Ureter (tissue), 1 donor: ENCODE measurements at regions not wholly inside any gene's neighbourhood (a gene's known extent, or its start where the extent isn't known, plus 50 kb on each side); places are given as distances from the start of the nearest gene placed in this dataset.

Experiments
- DNase-seq: peaks from one replicate; pipeline ENCODE4 v3.0.0-alpha.2; 2020; ENCODE audit warnings: low spot score
- donor health status: DM: yes; HTN: yes; CAD: no.

DNA sequence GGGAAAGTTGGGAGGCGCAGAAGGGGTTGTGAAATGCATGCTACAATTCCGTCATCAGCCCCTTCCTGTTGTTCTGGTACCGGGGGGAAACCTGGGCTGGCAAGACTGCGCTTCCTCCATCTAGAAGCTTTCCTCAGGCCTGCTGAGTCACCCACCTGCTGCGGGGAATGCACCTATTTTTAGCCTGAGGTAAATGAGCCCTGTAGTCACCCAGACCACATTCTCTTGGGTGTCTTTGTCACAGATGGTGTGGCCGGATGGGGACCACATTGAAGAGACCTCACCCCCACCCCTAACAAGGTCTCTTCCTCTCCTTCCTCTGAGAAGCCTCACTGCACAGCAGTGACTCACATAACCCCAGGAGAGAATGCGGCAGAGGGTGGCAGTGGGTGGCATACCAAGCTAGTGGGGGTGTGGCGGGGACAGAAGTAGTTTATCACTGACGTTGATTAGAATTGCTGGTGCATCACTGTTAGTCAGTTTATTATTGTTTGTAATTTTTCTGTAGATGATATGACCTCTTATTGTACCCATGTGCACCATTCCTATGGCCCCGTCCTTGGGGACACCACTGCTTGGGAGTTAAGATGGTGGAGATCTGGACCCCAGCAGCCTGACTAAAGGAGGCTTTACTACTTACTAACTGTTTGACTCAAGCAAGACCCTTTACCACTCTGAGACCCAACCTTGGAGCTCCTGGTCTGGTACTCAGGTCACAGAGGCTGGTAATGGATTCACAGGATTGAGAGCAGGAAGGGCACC is 83.0 kb upstream of the DUSP5 start:
- DNase-seq, result peak; percentile 81

DNA sequence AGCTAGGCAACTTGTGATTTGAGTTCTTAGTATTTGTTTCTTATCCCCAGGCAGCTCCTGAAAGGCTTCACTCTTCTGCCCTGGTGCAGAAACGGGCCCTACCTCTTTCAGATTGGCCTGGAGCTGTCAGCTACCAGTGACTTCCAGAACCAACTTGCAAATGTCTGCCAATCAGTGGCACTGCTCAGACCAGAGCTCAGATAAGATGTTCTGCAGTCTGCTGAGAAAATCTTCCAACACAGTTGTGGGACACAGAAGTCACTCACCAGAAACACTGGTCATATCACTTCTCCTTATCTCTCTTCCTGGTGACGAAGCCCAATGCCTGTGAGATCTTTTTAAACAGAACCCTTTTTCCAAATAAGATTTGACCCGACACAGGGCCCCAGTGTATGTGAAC is 81.9 kb upstream of the DUSP5 start:
- no peak for DNase-seq

DNA sequence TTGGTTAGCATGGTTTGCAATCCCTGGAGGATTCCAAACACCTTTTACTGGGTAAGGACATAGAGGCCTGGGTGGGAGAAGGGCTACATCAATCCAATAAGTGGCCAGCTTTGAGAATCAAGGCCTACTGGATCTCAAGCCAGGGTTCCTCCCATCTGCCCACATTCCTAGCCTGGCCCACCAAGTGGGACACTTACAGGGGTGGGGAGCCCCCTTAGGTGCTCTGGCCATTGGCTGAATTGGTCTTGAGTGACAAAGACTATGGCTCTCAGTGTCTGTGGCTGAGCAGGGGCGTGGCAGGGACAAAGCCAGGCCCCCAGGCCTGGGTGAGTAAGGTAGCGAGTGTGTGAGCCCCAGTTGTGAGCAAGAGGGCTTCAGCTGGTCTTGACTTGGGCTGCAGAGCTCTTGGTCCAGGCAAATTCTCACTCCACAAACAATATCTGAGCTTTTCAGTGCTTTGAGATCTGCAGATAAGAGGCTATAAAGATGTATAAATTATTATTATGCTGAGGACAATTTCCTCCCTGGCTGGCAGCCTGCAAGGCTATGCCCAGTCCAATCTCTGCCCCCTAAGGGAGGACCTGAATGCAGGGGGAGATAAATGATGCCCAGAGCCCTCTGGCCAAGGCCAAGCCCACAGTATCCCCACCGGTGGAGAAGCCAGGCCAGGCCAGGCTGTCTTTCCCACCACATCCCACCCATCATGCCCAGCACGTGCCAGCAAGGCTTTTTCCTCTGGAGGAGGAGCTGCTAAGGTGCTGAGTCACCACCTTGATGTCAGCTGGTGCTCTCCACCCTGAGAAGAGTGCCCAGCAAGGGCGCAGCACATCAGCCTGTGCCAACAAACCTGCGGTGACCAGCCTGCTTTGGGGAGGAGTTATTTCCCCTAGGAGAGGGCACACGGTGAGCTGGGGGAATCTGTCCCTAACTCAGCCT is 80.7 kb upstream of the DUSP5 start:
- peak; percentile 67 for DNase-seq

DNA sequence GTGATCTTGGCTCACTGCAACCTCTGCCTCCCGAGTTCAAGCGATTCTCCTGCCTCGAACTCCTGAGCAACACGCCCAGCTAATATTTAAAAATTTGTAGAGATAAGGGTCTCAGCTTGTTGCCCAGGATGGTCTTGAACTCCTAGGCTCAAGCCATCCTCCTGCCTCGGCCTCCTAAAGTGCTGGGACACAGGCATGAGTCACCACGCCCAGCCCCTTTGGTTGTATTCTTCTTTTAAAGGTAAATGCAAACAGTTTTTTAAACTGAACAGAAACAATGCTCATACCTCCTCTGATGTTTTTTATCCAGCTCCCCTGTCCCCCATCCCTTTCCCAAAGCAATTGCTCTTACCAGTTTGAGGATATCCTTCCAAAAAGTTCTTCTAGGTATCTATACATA is 79.5 kb upstream of the DUSP5 start:
- no peak for DNase-seq

DNA sequence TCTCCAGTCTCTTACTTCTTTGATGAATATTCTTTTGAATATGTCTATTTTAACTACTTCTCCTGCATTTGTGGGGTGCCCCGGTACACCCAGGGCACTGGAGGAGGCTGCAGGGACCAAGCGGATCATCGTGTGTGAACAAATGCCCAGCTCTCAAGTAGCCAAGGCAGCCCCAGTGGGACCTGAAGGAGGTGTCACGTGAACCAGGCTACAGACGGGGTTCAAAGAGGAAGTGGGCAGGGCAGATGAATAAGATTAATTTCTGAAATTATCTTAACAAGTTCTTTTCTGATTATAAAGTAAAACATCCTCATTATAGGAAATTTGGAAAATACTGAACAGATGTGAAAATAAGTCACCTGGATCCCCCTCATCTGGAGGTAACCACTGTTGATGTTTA is 78.4 kb upstream of the DUSP5 start:
- DNase-seq, result no peak

DNA sequence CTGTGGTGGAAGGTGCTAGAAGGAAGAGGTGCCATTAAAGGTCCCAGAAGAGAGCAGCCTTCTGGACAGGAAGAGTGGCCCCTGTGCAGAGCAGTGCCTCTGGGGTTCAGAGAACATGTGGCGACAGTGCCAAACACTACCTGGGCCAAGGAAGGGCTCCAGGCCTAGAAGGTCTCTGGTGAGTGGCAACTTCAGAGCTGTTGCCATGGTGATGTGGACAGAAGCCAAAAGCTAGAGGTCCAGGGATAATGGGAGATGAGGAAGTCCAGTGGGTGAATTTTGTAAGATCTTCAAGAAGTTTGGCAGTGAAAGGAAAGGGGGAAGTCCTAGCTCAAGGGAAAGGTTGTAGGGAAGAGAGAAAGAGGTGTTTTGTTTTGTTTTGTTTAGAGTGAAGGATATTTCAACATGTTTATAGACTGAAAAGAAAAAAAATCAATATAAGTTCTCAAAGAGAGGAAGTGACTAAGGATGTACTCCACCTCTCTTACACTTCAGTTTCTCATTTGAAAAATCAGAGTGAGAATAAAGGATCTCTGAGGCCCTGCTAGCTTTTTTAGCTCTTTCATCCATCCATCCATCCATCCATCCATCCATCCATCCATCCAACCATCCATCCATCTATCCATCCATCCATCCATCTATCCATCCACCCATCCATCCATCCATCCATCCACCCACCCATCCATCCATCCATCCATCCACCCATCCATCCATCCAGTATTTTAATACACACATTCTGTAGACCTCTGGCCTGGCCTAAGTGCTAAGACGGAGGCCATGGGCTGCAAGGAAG is 77.1 kb upstream of the DUSP5 start:
- no peak for DNase-seq

DNA sequence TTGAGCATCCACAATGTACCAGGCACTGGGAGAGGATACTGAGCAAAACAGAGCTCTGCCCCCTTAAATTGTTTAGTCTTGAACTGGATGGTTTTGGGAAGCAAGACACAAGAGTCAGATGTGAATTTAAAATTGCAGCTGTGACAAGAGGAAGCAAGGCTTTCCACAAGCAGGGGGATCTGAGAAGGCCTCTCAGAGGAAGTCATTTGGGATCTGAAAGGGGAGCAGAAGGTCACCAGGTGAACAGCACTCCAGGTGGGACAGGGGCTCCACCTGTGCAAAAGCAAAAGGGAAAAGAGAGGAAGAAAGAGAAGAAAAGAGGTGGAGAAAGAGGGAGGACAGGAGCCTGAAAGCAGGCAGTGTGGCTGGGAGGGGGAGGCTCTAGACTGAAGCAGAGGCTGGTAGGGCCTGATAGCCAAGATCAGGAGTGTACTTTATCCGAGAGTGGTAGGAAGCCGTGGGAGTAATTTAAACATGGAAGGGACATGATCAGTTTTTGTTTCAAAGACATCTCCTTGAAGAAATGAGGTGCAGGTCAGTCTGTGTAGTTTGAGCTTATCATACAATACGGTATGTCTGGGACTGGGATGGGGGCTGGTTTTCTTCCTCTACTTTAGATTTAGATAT is 76.1 kb upstream of the DUSP5 start:
- DNase-seq, result no peak

DNA sequence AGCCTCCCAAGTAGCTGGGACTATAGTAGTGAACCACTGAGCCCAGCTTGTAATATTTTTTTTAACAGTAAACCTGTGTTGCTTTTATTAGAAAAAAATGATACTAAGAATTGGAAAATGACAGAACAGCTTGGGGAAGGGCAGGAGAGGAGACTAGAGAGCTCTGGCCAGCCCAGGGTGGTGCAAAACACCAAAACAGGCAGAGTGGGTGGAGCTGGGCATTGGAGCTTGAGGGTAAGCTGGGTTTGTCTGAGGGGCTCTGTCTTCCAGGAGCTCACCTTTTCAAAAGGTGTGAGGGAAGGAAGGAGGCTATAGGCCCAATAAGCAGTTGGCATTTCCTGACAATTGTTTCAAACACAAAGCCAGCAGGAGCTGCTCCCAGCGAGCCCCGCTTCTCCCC is 75.2 kb upstream of the DUSP5 start:
- no peak for DNase-seq

DNA sequence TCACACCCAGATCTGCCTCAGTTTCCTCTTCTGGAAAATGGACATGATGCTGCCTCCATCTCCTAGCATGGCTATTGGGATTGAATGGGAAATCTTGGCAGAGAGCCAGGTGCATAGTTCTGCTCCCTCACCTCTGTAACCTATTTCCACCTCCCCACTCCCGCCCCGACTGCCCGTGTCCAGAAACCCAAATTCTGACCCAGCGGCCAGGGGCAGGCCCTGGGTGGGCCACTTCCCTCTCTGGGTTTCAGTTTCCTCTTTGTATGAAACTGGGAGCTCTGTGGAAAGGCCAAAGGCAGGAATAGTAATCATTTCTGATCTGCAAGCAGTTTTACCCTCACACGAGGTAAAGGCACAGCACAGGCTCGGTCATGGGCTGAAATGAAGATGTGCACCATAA is 74.1 kb upstream of the DUSP5 start:
- DNase-seq, result no peak

DNA sequence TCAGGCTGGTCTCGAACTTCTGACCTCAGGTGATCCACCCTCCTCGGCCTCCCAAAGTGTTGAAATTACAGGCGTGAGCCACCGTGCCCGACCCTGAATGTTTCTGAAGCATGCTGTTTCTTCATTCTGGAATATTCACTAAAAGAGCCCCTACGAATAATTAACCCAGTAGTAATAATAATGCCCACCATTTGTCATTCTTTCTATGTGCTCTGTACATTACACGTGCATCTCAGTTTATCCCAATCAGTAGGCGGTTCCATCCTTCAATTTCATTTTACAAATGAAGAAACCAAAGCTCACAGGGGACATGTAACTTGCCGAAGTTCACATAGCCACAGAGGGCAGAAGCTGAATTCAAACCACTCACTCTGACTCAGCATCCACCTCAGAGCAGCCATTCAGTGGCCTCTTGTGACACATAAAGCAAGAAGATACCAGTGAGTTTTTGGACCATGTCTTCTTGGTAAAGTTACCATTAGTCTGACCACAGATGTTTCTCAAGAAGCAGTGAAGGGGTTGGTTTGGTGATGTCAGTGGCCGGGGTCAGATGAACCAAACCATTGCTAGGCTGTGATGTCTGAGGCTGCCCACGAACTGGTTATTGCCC is 71.9 kb upstream of the DUSP5 start:
- no peak for DNase-seq

DNA sequence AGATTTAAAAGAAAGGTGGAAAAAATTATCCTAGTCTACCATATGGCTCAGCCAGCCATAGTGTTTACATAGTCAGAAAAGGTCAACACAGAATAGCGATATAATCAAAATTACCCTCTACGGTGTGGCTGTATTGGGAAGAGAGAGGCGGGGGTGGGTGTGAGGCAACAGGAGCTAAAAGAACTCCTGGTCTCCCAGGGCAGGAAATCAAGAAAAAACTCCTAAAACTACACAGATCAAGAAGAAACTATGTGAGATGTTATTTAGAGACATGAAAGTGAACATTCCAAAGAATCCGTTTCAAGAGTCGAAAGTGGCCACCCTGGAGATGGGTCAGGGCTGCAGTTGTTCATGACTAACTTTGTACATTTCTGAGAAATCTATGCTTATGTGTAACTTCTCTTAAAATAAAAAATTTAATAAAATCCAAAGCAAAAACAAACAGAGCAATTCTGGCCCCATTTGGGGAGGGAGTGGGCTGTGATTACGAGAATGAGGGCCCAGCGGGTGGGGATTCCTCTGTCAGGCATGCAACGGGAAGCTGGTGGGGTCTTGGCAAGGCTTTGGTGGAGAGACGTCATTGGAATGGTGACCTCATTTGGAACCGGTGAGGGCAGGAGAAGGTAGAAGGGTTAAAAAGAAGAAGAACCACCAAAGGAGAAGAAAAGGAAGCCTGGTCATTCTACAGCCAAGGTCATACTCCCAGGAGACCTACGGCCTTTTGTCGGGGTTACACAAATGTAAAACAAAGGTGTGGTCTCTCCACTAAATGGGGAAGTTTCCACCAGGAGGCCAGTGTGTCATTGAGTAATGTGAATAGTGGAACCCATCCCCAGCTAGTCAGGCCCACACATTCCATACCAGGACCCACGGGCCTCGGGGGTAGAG is 71.2 kb upstream of the DUSP5 start:
- no peak for DNase-seq

DNA sequence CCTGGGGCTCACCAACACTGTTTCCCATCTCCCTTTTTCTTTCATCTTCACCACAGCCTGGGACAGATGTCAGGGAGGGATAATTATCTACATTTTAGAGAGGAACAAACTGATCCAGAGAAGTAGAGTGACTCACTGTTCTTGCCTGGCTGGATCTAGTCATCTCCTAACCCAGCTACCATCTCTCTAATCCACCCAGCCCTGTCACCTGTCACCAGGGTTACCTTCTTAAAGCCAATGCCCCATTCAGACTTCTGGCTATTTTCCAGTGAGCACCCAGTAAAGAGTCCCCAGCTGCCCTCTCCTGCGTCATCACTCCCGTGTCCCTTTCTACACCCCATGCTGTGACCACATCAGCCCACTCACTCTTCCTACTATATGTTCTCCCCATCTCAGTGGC is 68.4 kb upstream of the DUSP5 start:
- DNase-seq, result no peak

DNA sequence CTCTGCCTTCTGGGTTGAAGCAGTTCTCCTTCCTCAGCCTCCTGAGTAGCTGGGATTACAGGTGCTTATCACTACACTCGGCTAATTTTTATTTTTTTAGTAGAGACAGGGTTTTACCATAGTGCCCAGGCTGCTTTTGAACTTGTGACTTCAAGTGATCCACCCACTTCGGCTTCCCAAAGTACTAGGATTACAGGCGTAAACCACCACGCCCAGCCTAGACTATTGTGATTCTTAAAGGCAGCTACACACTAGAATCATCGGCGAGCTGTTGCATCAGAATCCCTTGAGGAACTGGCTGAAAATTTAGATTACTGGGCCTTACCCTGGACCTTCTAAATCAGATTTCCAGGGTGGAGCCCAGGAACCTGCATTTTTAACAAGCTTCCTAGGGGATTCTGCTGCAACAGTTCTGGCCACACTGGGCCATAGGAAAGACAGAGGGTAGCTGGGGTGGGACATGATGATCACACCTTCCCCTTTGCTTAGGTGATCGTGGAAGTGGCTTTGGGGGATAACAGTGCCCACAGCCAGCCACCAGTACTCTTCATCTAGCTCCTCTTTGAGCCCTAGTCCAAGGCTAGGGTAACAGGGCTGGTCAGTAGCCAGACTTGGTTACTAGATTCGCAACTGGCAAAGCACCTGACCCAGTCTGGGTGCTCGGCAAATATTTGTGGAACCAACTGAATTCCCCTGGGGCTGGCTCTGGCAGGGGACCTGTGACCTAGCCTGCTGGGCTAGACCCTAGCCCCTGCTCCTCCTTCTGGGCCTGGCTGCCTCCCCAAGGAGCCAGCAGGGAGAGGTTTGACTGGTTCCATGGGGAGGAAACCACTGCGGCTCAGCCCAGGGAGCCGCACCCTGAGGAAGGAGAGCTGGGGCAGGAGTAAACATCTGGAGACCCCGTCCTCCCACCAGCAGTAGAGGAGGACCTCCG is 67.1 kb upstream of the DUSP5 start:
- DNase-seq, result no peak

DNA sequence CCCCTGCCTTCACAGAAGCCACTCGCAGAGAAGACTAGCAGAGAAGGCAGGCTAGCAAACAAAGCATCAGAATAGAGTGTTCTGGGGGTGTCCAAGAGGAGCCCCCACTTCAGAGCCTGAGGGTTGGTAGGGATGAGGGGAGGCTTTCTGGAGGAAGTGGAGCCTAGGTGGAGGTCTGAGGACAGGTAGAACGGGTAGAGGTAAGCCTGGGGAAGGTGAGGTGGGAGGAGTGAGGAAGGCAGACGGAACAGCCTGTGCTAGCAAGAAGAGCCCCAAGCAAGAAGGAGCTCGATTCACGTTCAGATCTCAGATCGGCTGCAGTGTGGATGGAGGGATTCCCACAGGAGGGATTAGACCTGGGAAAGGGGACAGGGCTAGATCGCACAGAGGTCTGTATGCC is 66.0 kb upstream of the DUSP5 start:
- no peak for DNase-seq

DNA sequence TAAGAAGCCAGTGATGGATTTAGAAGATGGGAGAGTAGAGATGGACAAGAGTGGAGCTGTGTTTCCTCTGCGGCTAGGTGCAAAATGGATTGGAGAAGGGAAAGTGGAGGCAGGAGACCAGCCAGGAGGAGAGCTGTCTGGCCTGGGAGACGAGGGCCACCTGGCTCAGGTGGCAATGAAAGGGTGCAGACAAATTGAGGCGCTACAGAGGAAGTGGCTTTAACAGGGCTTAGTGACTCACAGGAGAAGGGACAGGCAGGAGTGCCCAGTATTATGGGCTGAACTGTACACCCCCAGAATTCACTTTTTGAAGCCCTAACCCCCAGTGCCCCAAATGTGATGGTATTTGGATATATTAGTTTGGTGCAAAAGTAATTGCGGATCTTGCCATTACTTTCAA is 65.6 kb upstream of the DUSP5 start:
- no peak for DNase-seq

DNA sequence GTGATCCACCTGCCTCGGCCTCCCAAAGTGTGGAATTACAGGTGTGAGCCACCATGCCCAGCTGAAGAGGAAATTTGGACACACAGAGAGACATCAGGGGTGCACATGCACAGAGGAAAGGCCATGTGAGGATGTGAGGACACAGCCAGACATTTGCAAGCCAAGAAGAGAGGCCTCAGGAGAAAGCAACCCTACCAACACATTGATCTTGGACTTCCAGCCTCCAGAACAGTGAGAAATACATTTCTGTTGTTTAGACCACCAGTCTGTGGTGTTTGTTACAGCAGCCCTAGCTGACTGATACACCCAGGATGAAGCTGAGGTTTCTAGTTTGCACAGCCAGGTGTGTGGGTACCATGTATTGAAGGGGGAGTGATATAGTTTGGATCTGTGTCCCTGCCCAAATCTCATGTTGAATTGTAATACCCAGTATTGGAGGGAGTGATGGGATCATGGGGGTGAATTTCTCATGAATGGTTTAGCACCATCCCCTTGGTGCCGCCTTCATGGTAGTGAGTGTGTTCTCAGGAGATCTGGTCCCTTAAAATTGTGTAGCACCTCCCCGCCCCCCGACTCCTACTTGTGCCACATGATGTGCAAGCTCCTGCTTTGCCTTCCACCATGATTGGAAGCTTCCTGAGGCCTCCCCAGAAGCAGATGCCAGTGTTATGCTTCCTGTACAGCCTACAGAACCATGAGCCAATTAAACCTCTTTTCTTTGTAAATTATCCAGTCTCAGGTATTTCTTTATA is 64.7 kb upstream of the DUSP5 start:
- DNase-seq, result no peak

DNA sequence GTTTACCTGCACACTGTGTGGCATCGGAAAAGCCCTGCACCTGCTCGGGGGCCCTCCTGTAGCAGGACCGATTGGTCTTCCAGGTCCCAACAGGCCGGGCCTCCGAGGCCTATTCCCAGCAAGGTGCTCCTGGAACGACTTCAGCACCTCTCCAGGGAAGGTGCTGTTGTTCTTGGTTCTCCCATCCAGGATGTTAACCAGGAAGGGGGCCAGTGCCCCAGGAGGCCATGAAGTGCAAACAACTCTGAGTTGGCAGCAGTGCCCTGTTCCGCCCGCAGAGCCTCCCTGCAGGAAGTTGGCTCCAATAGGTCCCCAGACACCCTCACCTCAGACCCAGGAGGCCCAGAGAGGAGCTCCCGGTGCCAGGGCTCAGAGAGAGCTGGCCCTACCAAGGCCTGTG is 64.0 kb upstream of the DUSP5 start:
- DNase-seq, result no peak

DNA sequence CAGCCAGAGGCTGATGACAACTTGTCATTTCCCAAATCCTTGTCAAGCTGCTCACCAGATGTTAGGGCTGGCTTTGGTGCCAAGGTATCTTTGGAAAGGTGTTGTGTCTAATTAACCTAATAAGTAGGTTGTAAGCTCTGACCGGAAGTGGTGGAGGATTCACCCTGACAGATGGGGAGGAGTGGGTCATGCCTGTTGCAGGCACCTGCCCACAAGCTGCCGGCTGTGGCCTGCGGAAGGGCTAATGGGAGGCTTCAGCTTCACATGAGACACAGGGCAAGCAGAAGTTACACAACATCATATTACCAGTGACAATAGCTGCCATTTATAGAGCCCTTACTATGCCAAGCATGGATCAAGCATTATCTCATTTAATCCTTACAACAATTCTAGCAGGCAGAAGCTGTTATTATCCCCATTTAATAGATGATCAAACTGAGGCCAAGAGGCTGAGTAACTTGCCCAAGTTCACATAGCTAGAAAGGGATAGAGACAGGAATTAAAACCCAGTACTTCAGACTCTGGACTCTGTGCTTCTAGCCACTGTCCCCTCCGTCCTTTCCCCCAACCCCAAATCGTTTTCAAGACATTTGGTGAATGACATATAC is 63.1 kb upstream of the DUSP5 start:
- DNase-seq, result no peak
